Body of pancreas (tissue), 4 donors: ENCODE measurements at regions not wholly inside any gene's neighbourhood (a gene's known extent, or its start where the extent isn't known, plus 50 kb on each side); places are given as distances from the start of the nearest gene placed in this dataset.

Experiments used
- POLR2A ChIP-seq, 3 donors: fragments of 450-650 bp; IDR thresholded peaks; one replicate each; pipeline ENCODE4 v1.6.1; 2016; ENCODE audit warnings: antibody characterized with exemption in 3 of 3, mild to moderate bottlenecking in 2 of 3
- TF ChIP-seq, protein P1 (sequence below), 7 experiments: fragments of 450-650 bp in 4 of 7; fragments of 200-600 bp in 3 of 7; sonication (generic) in 3 of 7; IDR thresholded peaks; one replicate each; pipeline ENCODE4 v1.5.1; 2016 to 2019; ENCODE audit warnings: antibody characterized with exemption in 7 of 7

DNA sequence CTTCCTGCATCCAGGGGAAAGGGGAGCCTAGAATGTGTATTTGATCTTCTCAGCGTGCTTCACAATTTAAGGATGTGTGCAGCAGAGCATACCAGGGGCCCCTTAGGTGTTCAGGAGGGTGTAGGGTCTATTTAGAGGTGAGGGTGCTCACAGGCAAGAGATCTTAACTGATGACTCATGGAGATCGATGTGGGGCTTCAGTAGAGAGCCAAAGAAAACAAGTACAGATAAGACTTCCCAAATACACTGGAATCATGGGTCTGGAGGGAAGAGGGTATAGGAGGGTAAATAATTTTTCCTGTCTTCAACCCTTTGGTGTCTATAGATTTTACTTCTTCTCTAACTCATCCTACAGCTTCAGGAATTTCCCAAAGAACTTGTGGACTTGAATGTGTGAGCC is 170.2 kb upstream of the LRRC3B start:
- TF ChIP-seq, protein P1, sequence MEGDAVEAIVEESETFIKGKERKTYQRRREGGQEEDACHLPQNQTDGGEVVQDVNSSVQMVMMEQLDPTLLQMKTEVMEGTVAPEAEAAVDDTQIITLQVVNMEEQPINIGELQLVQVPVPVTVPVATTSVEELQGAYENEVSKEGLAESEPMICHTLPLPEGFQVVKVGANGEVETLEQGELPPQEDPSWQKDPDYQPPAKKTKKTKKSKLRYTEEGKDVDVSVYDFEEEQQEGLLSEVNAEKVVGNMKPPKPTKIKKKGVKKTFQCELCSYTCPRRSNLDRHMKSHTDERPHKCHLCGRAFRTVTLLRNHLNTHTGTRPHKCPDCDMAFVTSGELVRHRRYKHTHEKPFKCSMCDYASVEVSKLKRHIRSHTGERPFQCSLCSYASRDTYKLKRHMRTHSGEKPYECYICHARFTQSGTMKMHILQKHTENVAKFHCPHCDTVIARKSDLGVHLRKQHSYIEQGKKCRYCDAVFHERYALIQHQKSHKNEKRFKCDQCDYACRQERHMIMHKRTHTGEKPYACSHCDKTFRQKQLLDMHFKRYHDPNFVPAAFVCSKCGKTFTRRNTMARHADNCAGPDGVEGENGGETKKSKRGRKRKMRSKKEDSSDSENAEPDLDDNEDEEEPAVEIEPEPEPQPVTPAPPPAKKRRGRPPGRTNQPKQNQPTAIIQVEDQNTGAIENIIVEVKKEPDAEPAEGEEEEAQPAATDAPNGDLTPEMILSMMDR (IDR thresholded peaks at IDR 0.05) = no peak
- no peak for TF ChIP-seq POLR2A (IDR thresholded peaks at IDR 0.05)
